ENCODE measurements at regions not wholly inside any gene's neighbourhood (a gene's known extent, or its start where the extent isn't known, plus 50 kb on each side); places are given as distances from the start of the nearest gene placed in this dataset.

GRCh38 chr2:144032566-144032965 lies 487.4 kb downstream of the ZEB2 start (continued):
- TF ChIP-seq ZNF830 (CRISPR knock-in tag; IDR thresholded peaks at IDR 0.05) (no peak), ZNF121 (CRISPR knock-in tag; conservative IDR thresholded peaks at IDR 0.05) (no peak), THAP7 (CRISPR knock-in tag; IDR thresholded peaks at IDR 0.05) (no peak), NR4A1 (CRISPR knock-in tag; IDR thresholded peaks at IDR 0.05) (no peak), NR4A1 (tag; IDR thresholded peaks at IDR 0.05) (no peak)

- H3K36me3 ChIP-seq (ENCODE audit: control insufficient read depth, insufficient read depth, low read length): no peaks in the 10 kb centered on the region
- BruUV-seq (replicated peaks): no TSS peak
- no peak for ATAC-seq
These were observed 489.1 kb downstream of the ZEB2 start for GRCh38 chr2:144030791-144031190.

More at GRCh38 chr2:144030791-144031190, 489.1 kb downstream of the ZEB2 start:
- no peak overlapping the region for H3K4me2 ChIP-seq (ENCODE audit: insufficient read depth, low read length)
- H2AFZ ChIP-seq (ENCODE audit: low read depth, low read length): peak overlapping the region; percentile 38; the same call in 1 of the 2 replicates
- intact Hi-C loops (cut with micrococcal nuclease) (no loop called here), in situ Hi-C loops (cut with MboI) (no loop called here)
- ChIA-PET POLR2A (no interaction called here), CTCF (ENCODE audit: low intra/inter-chr PET ratio) (no interaction called here)
- TF ChIP-seq HINFP (tag; conservative IDR thresholded peaks at IDR 0.05; ENCODE audit: low read depth) (no peak), EZH2 (IDR thresholded peaks at IDR 0.05; ENCODE audit: borderline replicate concordance, low read depth, low read length) (no peak), SIX5 (IDR thresholded peaks at IDR 0.05; ENCODE audit: borderline replicate concordance in 1 of 2, insufficient read depth in 1 of 2, low read depth in 1 of 2, low read length in 2 of 2) (no peak), HNRNPH1 (optimal IDR thresholded peaks at IDR 0.05; ENCODE audit: low read depth, low read length) (no peak)
- FAIRE-seq (no peak), DNase-seq (ENCODE audit: extremely low read depth in 1 of 4, low spot score in 3 of 4) (no peak)
- no peaks in the 10 kb centered on the region for H3K4me1 ChIP-seq (replicated peaks in 1 of 2; ENCODE audit: control insufficient read depth in 2 of 2, insufficient read depth in 2 of 2, low read length in 2 of 2)
- no peaks in the 10 kb centered on the region for H3K79me2 ChIP-seq (ENCODE audit: control insufficient read depth, insufficient read depth, low read length)
- no peak overlapping the region for H3K4me3 ChIP-seq
- H3K9ac ChIP-seq (ENCODE audit: insufficient read depth in 1 of 2, low read depth in 2 of 2, low read length in 2 of 2): no peak overlapping the region
- H3K27me3 ChIP-seq (ENCODE audit: control insufficient read depth in 2 of 2, insufficient read depth in 2 of 2, low read length in 2 of 2): no peaks in the 10 kb centered on the region
- H4K20me1 ChIP-seq (replicated peaks; ENCODE audit: control insufficient read depth, insufficient read depth, low read length): no peaks in the 10 kb centered on the region
- no peaks in the 10 kb centered on the region for H3K9me3 ChIP-seq (replicated peaks; ENCODE audit: control insufficient read depth, insufficient read depth, low read depth, low read length)
- H3K9me1 ChIP-seq (ENCODE audit: control insufficient read depth, insufficient read depth, low read length): no peaks in the 10 kb centered on the region
- no peak overlapping the region for H3K27ac ChIP-seq (ENCODE audit: extremely low read depth, low read depth, low read length)
- 54% methylated on average over 5 of the region's 5 CpGs for WGBS (ENCODE audit: insufficient coverage, low coverage, missing lambda C conversion rate)
